HG03039 (cell line): ENCODE measurements at regions not wholly inside any gene's neighbourhood (a gene's known extent, or its start where the extent isn't known, plus 50 kb on each side); places are given as distances from the start of the nearest gene placed in this dataset.

Experiments used
- ATAC-seq: cut with Tn5 transposase; IDR thresholded peaks from one replicate; pipeline ENCODE4 v1.9.1; 2021; ENCODE audit warnings: mild to moderate bottlenecking, moderate library complexity; ENCODE audit not compliant: unreplicated experiment

DNA sequence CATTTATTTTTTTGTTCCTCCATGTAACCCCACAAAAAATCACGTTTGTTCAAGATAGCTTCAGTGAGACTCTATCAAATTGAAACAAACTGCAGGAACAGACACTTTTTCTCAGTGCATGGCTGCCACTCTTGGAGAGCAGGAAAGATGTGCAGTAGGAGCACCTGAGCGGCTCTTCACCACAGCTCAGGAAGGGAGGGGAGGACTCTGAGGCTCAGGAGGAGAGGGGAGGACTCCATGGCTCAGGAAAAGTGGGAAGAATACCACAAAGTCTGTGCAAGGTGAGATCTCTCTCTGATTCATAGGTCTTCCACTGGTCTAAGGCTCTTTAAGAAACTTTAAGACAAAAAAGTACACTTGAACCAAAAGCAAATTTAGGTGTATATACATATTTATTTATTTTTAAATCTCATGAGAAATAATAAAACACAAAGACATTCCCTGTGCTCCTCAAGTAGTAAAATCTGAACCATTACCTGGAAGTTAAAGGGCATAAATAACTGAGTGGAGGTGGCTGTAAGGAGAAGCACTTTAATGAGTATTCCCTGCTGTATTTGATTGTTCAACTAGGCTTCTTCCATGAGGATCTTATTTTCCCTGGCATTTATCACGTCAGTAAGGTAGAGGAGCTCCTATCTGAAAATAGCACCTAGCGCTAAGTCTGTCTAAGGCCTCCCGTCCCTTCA, 69.2 kb upstream of the CCN6 start:
- ATAC-seq = no peak

DNA sequence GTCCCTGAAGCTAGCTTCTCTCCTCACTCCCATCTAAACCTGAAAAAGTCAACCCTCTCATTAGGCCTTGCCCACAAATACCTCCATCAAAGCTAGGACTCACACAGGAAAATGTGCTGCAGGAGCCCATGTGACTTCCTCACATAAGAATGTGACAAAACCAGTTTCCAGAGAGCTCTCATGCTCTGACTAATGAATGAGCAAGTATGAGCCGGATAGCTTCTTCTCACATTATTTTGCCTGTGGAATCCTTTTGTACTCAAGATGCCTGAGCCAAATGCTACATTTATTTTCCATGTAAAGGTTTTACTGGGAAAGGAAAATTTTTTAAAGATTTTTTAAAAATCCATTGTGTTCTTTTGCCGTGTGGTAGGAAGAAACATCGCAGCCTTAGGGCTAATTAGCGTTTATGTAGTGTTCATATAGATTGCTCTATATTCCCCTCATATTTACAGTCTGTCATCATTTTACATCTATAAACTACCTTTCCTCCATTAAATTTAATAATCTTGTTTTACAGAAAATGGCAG, 68.6 kb upstream of the CCN6 start:
- no peak for ATAC-seq

DNA sequence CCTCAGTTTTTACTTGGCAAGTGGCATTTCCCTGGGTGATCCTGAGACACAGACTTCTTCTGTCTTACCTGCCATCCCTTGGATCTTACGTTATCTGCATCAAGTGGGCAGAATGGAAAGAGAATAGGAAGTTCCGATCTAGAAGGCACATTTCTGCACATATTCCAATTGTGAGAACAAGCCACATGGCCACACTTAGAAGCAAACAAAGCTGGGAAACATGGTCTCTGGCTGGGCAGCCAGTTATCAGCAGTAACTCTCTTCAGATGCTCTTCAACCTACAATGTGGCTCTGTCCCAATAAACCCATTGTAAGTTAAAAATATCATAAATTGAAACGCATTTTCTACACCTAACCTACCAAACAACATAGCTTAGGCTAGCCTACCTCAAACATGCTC, 67.3 kb upstream of the CCN6 start:
- no peak for ATAC-seq

DNA sequence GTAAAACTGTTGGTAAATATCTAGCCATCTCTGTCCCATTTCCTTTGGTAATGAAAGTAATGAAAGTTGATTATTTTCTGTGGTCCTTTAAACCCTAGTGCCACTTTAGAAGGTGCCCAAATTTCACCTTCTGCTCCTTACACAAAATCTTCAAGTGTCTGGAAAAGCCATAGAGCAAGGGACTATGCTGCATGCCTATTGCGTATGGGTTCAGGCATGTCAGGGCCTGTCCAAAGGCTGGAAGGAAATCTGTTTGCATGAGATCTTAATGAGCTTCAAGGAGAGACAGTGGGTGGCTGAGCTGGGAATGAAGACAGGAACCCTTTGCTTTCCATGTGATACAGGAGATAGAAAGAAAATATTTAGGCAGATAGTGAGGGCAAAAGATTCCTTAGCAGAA, 66.6 kb upstream of the CCN6 start:
- no peak for ATAC-seq

DNA sequence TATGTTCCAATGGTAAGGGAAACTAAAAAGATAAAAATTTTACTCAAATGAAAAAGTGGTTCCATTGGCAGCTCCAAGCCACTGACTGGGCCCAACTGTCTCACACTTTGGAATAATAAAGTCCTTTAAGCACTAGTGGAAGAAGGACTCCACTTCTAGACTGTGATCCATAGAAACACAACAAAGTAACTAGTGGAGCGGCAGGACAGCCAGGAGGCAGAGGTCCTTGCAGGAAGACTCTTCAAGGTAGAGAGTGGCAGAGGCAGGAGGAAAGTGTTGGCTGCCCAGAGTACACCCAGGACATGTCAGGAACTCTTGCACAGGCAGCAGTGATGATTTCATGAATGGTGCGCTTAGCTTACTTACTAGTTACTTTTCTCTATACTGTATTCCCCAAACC, 65.0 kb upstream of the CCN6 start:
- no peak for ATAC-seq

DNA sequence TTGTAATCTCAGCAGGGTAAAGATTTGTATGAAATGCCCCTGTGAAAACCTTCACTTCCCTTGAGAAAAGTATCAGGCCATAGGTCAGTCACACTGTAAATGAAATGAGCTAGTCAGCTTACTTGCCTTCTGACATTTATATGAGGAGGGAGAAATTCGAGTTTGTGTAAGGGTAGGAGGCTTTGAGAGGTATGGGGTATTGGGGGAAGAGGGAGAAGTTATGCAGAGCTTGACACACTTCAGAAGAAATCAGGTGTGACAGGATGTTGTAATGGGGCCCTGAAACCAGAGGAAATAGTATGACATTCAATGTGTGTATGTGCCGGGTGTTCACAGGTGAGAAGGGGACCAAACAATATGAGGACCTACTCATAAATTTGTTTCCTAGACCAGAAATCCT, 64.2 kb upstream of the CCN6 start:
- no peak for ATAC-seq

- ATAC-seq = no peak
Measured at GRCh38 chr6:111990214-111990613, 63.7 kb upstream of the CCN6 start.

- ATAC-seq = peak; percentile 66
Measured at GRCh38 chr6:111992851-111993250, 61.1 kb upstream of the CCN6 start.

- ATAC-seq = no peak
Measured at GRCh38 chr6:111993342-111993741, 60.6 kb upstream of the CCN6 start.

- ATAC-seq = no peak
Measured at GRCh38 chr6:111994791-111995190, 59.1 kb upstream of the CCN6 start.

GRCh38 chr6:111995404-111995803, 58.5 kb upstream of the CCN6 start:
- no peak for ATAC-seq

GRCh38 chr6:111996144-111996865, 57.6 kb upstream of the CCN6 start:
- ATAC-seq = no peak

DNA sequence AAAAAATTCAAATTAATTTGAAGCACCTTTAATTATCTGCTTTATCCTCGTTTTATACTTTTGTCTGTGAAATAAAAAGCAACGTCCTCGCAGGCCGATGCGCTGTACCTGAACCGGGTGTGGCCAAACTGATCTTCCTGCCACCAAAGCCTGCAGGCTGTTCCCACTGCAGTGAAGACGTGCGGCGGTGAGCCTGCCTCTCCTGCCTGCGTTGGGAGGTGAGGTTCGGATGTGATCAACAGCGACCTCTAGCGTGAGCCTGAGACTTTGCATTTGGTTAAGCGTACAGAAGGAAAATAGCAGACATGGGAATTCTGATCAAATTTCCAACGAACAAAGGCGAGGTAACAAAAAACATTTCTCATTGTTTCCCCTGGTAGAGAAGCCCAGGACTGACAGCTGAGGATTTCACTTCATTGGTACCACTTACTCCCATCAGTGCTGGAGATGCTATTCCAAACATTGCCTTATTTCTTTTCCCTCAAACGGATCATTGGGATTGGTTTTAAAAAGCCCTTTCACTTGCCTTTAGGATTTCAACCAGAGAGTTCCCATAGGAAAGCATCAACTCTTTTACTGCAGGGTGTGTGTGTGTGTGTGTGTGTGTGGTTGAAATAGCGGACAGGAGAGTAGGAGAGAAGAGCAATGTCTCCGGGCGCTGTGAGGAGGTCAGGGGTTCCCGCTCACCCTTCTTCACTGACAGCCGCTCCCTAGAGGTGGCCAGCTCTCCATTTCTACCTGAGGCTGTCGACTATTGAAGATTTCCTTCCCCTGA, 56.6 kb upstream of the CCN6 start:
- ATAC-seq = no peak

GRCh38 chr6:111997853-111998208, 56.1 kb upstream of the CCN6 start:
- ATAC-seq = no peak

DNA sequence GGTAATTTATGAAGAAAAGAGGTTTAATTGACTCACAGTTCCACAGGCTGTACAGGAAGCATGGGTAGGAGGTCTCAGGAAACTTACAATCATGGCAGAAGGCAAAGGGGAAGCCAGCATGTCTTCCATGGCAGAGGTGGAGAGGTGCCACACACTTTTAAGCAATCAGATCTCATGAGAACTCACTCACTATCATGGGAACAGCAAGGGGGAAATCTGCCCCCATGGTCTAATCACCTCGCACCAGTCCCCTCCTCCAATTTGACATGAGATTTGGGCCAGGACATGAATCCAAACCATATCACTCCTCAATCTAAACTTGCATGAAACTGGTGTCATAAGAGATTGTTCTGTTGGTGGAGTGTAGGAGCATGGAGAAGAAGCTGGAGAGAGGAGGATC, 51.6 kb upstream of the CCN6 start:
- no peak for ATAC-seq
